ENCODE measurements at regions not wholly inside any gene's neighbourhood (a gene's known extent, or its start where the extent isn't known, plus 50 kb on each side); places are given as distances from the start of the nearest gene placed in this dataset.
A peak's percentile ranks its signal among the peaks of the same experiment; 100 is the strongest.

GRCh38 chr12:93302331-93303229 lies 75.1 kb upstream of the NUDT4 start:
- ATAC-seq: no peak
- no peak for DNase-seq

- DNase-seq (no peak), ATAC-seq (no peak)
Observed at GRCh38 chr12:93306636-93307035, 71.1 kb upstream of the NUDT4 start.

GRCh38 chr12:93308281-93308680 lies 69.4 kb upstream of the NUDT4 start:
- DNase-seq: no peak
- ATAC-seq: no peak

- DNase-seq (no peak), ATAC-seq (no peak)
Observed at GRCh38 chr12:93311827-93312226, 65.9 kb upstream of the NUDT4 start.

GRCh38 chr12:93314177-93314497 lies 63.6 kb upstream of the NUDT4 start:
- no peak for DNase-seq

GRCh38 chr12:93315385-93315906 lies 62.3 kb upstream of the NUDT4 start:
- no peak for DNase-seq
- ATAC-seq: no peak

More at GRCh38 chr12:93314177-93314497, 63.6 kb upstream of the NUDT4 start:
- ATAC-seq: no peak

- no peak for DNase-seq
- ATAC-seq: no peak
Observed at GRCh38 chr12:93315907-93316622, 61.7 kb upstream of the NUDT4 start.

- no peak for ATAC-seq
- DNase-seq: no peak
Observed at GRCh38 chr12:93316623-93316971, 61.1 kb upstream of the NUDT4 start.

GRCh38 chr12:93317227-93317626 lies 60.5 kb upstream of the NUDT4 start:
- ATAC-seq: peak; percentile 36

GRCh38 chr12:93318720-93319522 lies 58.8 kb upstream of the NUDT4 start:
- no peak for DNase-seq
- no peak for ATAC-seq

More at GRCh38 chr12:93317227-93317626, 60.5 kb upstream of the NUDT4 start:
- no peak for DNase-seq

GRCh38 chr12:93319523-93320050 lies 58.1 kb upstream of the NUDT4 start:
- ATAC-seq: no peak
- DNase-seq: no peak

GRCh38 chr12:93322784-93323183 lies 54.9 kb upstream of the NUDT4 start:
- DNase-seq: no peak
- no peak for ATAC-seq

- ATAC-seq (peak; percentile 57), DNase-seq (no peak)
Observed at GRCh38 chr12:93323625-93324329, 53.9 kb upstream of the NUDT4 start.

- DNase-seq (no peak), ATAC-seq (no peak)
Observed at GRCh38 chr12:93325855-93326254, 51.9 kb upstream of the NUDT4 start.

Measured in stimulated activated naive CD8-positive, alpha-beta T cell treated with anti-CD3 and anti-CD28 coated beads, Interleukin-15, Interleukin-2, amounts not matched to agents 100 U/mL and 50 U/mL, for 24 hours (primary cell).